Caco-2 (cell line): ENCODE measurements at regions not wholly inside any gene's neighbourhood (a gene's known extent, or its start where the extent isn't known, plus 50 kb on each side); places are given as distances from the start of the nearest gene placed in this dataset.

Experiments used
- BruUV-seq: library from RNA; stranded (reverse); fragments of 400-500 nt; replicated peaks from 2 replicates; lab custom pipeline; 2021; lab: Mats Ljungman, UMichigan
- CTCF ChIA-PET: fragments of 300-600 bp; sonication (Branson Sonifier 250); formaldehyde crosslinking; loops from one replicate; lab custom pipeline; 2022; ENCODE audit warnings: antibody characterized with exemption; lab: Charles Lee
- POLR2A ChIA-PET: fragments of 300-600 bp; sonication (Branson Sonifier 250); formaldehyde crosslinking; loops from one replicate; lab custom pipeline; 2022; ENCODE audit warnings: antibody characterized with exemption; lab: Charles Lee
- DNase-seq, 2 experiments: peaks; one replicate each; pipeline versions ENCODE4 v3.0.0 to v3.0.0-alpha.2; 2020 to 2022
- H3K27me3 ChIP-seq: replicated peaks from 2 replicates; pipeline ENCODE4 v1.6.0; 2011; ENCODE audit warnings: low read length; ENCODE audit not compliant: control insufficient read depth, insufficient read depth
- H3K36me3 ChIP-seq: 2 replicates; pipeline ENCODE4 v1.5.1; 2011; ENCODE audit warnings: low read length; ENCODE audit not compliant: control insufficient read depth, insufficient read depth
- H3K4me1 ChIP-seq: fragments of 250-450 bp; sonication (Bioruptor Pico); 2 replicates; pipeline ENCODE4 v1.5.1; 2020; ENCODE audit warnings: mild to moderate bottlenecking
- H3K4me3 ChIP-seq: 2 replicates; pipeline ENCODE4 v1.5.1; 2011; ENCODE audit warnings: low read depth, mild to moderate bottlenecking, control low read depth, low read length
- H3K9me3 ChIP-seq: fragments of 250-450 bp; sonication (Bioruptor Pico); 2 replicates; pipeline ENCODE4 v1.5.1; 2020; ENCODE audit warnings: mild to moderate bottlenecking, moderate library complexity
- H3K27ac Mint-ChIP-seq: one replicate; pipeline ENCODE4 v1.8.0; 2022; ENCODE audit warnings: mixed read lengths; ENCODE audit not compliant: unreplicated experiment
- H3K27me3 Mint-ChIP-seq: one replicate; pipeline ENCODE4 v1.8.0; 2022; ENCODE audit warnings: mixed read lengths; ENCODE audit not compliant: insufficient read depth, unreplicated experiment
- H3K36me3 Mint-ChIP-seq: one replicate; pipeline ENCODE4 v1.8.0; 2022; ENCODE audit warnings: mild to moderate bottlenecking, mixed read lengths; ENCODE audit not compliant: insufficient read depth, unreplicated experiment
- H3K4me1 Mint-ChIP-seq: one replicate; pipeline ENCODE4 v1.8.0; 2022; ENCODE audit warnings: low read depth, mixed read lengths; ENCODE audit not compliant: unreplicated experiment
- H3K4me3 Mint-ChIP-seq: one replicate; pipeline ENCODE4 v1.8.0; 2022; ENCODE audit warnings: mild to moderate bottlenecking, moderate library complexity, mixed read lengths; ENCODE audit not compliant: unreplicated experiment
- H3K9me3 Mint-ChIP-seq: one replicate; pipeline ENCODE4 v1.8.0; 2022; ENCODE audit warnings: mixed read lengths; ENCODE audit not compliant: unreplicated experiment
- intact Hi-C: fragments of 100-400 bp; cut with micrococcal nuclease; formaldehyde crosslinking; loops from one replicate; pipeline ENCODE4 v1.10.0; 2022; ENCODE audit not compliant: unreplicated experiment
- TF ChIP-seq, protein P1 (sequence below), 2 experiments: fragments of 200-600 bp in 1 of 2; IDR thresholded peaks; 1 replicate in 1 of 2; 2 replicates in 1 of 2; pipeline versions ENCODE4 v1.5.1 to v1.8.0; 2011 to 2022; ENCODE audit warnings: antibody characterized with exemption in 1 of 2, control low read depth in 1 of 2, inconsistent platforms in 1 of 2, low read depth in 1 of 2, low read length in 1 of 2, mild to moderate bottlenecking in 1 of 2, moderate library complexity in 1 of 2; ENCODE audit not compliant: insufficient read depth in 1 of 2, severe bottlenecking in 1 of 2, unreplicated experiment in 1 of 2

DNA sequence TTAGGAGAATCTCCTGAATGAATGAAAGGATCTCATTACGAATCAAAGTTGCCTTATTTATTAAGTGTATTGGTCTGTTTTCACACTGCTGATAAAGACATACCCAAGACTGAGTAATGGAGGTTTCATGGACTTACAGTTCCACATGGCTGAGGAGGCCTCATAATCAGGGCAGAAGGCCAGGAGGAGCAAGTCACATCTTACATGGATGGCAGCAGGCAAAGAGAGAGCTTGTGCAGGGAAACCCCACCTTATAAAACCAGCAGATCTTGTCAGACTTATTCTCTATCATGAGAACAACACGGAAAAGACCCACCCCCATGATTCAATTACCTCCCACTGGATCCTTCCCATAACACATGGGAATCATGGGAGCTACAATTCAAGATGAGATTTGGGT, 785.2 kb upstream of the POU3F3 start:
- Histone ChIP-seq H3K4me1 (no peaks in the 10 kb centered on the region), H3K36me3 (no peaks in the 10 kb centered on the region), H3K27me3 (no peaks in the 10 kb centered on the region), H3K4me3 (no peak overlapping the region), H3K9me3 (no peaks in the 10 kb centered on the region)
- POLR2A ChIA-PET: no interaction called here
- Mint-ChIP-seq H3K27ac (no peak overlapping the region), H3K4me3 (no peak overlapping the region), H3K36me3 (no peaks in the 10 kb centered on the region), H3K4me1 (no peaks in the 10 kb centered on the region), H3K9me3 (peaks cover 7% of the 10 kb centered on the region), H3K27me3 (no peaks in the 10 kb centered on the region)
- no TSS peak for BruUV-seq
- CTCF ChIA-PET: no interaction called here
- intact Hi-C loops: no loop called here
- DNase-seq: no peak
- TF ChIP-seq, protein P1, sequence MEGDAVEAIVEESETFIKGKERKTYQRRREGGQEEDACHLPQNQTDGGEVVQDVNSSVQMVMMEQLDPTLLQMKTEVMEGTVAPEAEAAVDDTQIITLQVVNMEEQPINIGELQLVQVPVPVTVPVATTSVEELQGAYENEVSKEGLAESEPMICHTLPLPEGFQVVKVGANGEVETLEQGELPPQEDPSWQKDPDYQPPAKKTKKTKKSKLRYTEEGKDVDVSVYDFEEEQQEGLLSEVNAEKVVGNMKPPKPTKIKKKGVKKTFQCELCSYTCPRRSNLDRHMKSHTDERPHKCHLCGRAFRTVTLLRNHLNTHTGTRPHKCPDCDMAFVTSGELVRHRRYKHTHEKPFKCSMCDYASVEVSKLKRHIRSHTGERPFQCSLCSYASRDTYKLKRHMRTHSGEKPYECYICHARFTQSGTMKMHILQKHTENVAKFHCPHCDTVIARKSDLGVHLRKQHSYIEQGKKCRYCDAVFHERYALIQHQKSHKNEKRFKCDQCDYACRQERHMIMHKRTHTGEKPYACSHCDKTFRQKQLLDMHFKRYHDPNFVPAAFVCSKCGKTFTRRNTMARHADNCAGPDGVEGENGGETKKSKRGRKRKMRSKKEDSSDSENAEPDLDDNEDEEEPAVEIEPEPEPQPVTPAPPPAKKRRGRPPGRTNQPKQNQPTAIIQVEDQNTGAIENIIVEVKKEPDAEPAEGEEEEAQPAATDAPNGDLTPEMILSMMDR (IDR thresholded peaks at IDR 0.05; ENCODE audit: insufficient read depth in 1 of 2, low read depth in 1 of 2, low read length in 1 of 2, severe bottlenecking in 1 of 2, unreplicated experiment in 1 of 2): no peak

DNA sequence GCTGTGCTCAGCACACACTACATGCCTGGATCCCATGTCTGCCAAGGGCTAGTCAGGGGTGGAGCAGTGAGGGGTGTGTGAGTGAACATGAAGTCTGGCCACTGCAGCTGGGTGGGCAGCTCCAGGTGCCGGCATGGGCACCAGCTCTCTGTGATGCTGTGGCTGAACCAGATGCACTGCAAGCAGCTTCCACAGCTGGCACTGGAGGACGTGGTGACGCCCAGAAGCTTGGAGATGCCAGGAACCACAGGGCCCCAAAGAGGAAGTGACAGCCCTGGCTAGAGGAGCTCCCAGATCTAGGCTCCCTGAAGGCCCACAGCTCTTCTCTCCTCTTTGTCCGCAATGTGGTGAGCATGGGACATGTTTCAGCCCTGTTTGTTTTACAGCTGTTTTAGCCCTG, 776.3 kb upstream of the POU3F3 start:
- intact Hi-C loops: no loop called here
- Mint-ChIP-seq H3K9me3 (no peaks in the 10 kb centered on the region), H3K27ac (no peak overlapping the region), H3K4me1 (no peaks in the 10 kb centered on the region), H3K27me3 (no peaks in the 10 kb centered on the region), H3K4me3 (no peak overlapping the region), H3K36me3 (no peaks in the 10 kb centered on the region)
- CTCF ChIA-PET: no interaction called here
- POLR2A ChIA-PET: no interaction called here
- BruUV-seq: no TSS peak
- H3K36me3 ChIP-seq: no peaks in the 10 kb centered on the region
- TF ChIP-seq, protein P1 (IDR thresholded peaks at IDR 0.05; ENCODE audit: insufficient read depth in 1 of 2, low read depth in 1 of 2, low read length in 1 of 2, severe bottlenecking in 1 of 2, unreplicated experiment in 1 of 2): no peak
- H3K4me3 ChIP-seq: no peak overlapping the region
- no peaks in the 10 kb centered on the region for H3K9me3 ChIP-seq
- H3K4me1 ChIP-seq: no peaks in the 10 kb centered on the region
- H3K27me3 ChIP-seq: no peaks in the 10 kb centered on the region
- no peak for DNase-seq

DNA sequence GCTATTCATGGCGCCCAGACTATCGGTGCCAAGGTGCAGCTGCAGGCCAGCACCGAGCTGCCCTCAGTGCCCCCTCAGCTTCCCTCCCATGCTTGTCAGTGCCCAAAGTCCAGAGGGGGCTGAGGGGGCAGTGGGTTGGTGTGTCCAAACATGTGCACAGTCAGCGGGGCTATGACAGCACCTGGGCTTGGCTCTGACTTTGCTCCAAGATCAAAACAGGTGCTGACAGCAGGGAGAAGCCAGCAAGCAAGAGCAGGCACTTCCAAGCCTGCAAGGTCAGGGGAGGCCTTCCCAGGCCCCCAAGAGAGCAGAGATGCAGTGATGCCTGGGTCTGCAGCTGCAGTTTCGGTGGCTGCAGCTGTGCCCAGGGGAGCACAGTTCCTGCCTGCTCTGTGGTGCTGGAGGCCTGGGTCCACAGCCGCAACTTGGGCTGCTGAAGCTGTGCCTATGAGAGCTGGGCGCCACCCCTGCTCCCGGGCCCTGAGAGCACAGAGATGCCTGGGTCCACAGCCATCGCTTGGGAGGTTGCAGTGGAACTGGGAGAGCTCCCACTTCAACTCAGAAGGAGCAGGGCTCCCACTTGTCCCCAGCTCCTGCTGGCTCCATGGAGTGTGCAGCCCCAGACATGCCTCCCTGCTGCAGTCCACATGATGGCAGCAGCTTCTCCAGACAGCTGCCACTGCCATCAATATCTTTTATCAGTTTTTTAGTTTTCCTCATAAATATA, 775.3 kb upstream of the POU3F3 start:
- peak in 1 of 2 experiments; percentile 2 for DNase-seq
- Histone ChIP-seq H3K9me3 (no peaks in the 10 kb centered on the region), H3K4me1 (no peaks in the 10 kb centered on the region), H3K27me3 (no peaks in the 10 kb centered on the region), H3K36me3 (no peaks in the 10 kb centered on the region), H3K4me3 (no peak overlapping the region)
- Mint-ChIP-seq H3K4me3 (no peak overlapping the region), H3K27me3 (no peaks in the 10 kb centered on the region), H3K36me3 (no peaks in the 10 kb centered on the region), H3K4me1 (no peaks in the 10 kb centered on the region), H3K27ac (no peak overlapping the region), H3K9me3 (no peaks in the 10 kb centered on the region)
- ChIA-PET POLR2A (no interaction called here), CTCF (no interaction called here)
- BruUV-seq: no TSS peak
- TF ChIP-seq, protein P1 (IDR thresholded peaks at IDR 0.05; ENCODE audit: insufficient read depth in 1 of 2, low read depth in 1 of 2, low read length in 1 of 2, severe bottlenecking in 1 of 2, unreplicated experiment in 1 of 2): no peak
- intact Hi-C loops: no loop called here
